Keratinocyte (primary cell): ENCODE measurements at regions not wholly inside any gene's neighbourhood (a gene's known extent, or its start where the extent isn't known, plus 50 kb on each side); places are given as distances from the start of the nearest gene placed in this dataset.
"Not testable (repeated sequence)": the region's sequence is repeated elsewhere in the genome, so short reads cannot be mapped to it uniquely, and the experiment has no call there.

Experiments
- DNase-seq: peaks from one replicate; pipeline ENCODE4 v3.0.0-alpha.2; 2011; ENCODE audit warnings: low read depth, missing footprints, low spot score
- FAIRE-seq: peaks from 2 replicates; lab custom pipeline; 2011; peaks lifted over from hg19 to GRCh38; lab: Jason Lieb, UNC
- H2AFZ ChIP-seq: 2 replicates; pipeline ENCODE4 v1.6.0; 2012; ENCODE audit warnings: low read length, control low read depth, inconsistent platforms; ENCODE audit not compliant: control insufficient read depth
- H3K27ac ChIP-seq: 2 replicates; pipeline ENCODE4 v1.5.1; 2011; ENCODE audit warnings: low read length; ENCODE audit not compliant: control insufficient read depth, insufficient read depth
- H3K27me3 ChIP-seq: 3 replicates; pipeline ENCODE4 v1.6.0; 2011; ENCODE audit warnings: low read length; ENCODE audit not compliant: control insufficient read depth, insufficient read depth; ENCODE audit errors: extremely low read depth
- H3K36me3 ChIP-seq, 2 experiments: 2 replicates in 1 of 2; 3 replicates in 1 of 2; pipeline ENCODE4 v1.5.1; 2011; ENCODE audit warnings: low read length in 2 of 2, mild to moderate bottlenecking in 1 of 2; ENCODE audit not compliant: control insufficient read depth in 2 of 2, insufficient read depth in 2 of 2; ENCODE audit errors: extremely low read depth in 1 of 2
- H3K4me1 ChIP-seq: 3 replicates; pipeline ENCODE4 v1.5.1; 2011; ENCODE audit warnings: low read length; ENCODE audit not compliant: control insufficient read depth, insufficient read depth; ENCODE audit errors: extremely low read depth
- H3K4me2 ChIP-seq: 3 replicates; pipeline ENCODE4 v1.6.0; 2011; ENCODE audit warnings: low read depth, low read length; ENCODE audit not compliant: control insufficient read depth, insufficient read depth; ENCODE audit errors: extremely low read depth
- H3K4me3 ChIP-seq, 3 experiments: fragments of 200-600 bp in 1 of 3; sonication (generic) in 1 of 3; 2 replicates in 2 of 3; 3 replicates in 1 of 3; pipeline ENCODE4 v1.5.1; 2011 to 2016; ENCODE audit warnings: low read length in 3 of 3, mild to moderate bottlenecking in 3 of 3, control low read depth in 2 of 3, inconsistent platforms in 1 of 3, low read depth in 1 of 3, mixed read lengths in 1 of 3, mixed run types in 1 of 3, moderate library complexity in 1 of 3; ENCODE audit not compliant: control insufficient read depth in 2 of 3, insufficient read depth in 2 of 3; ENCODE audit errors: extremely low read depth in 1 of 3
- H3K79me2 ChIP-seq: 2 replicates; pipeline ENCODE4 v1.6.0; 2012; ENCODE audit warnings: low read length; ENCODE audit not compliant: control insufficient read depth, insufficient read depth
- H3K9ac ChIP-seq: 3 replicates; pipeline ENCODE4 v1.6.0; 2011; ENCODE audit warnings: low read length; ENCODE audit not compliant: control insufficient read depth, insufficient read depth; ENCODE audit errors: extremely low read depth
- H3K9me1 ChIP-seq: 3 replicates; pipeline ENCODE4 v1.6.0; 2011; ENCODE audit warnings: low read length; ENCODE audit not compliant: control insufficient read depth, insufficient read depth; ENCODE audit errors: extremely low read depth
- H3K9me3 ChIP-seq: 2 replicates; pipeline ENCODE4 v1.5.1; 2012; ENCODE audit warnings: low read depth, low read length; ENCODE audit not compliant: control insufficient read depth
- H4K20me1 ChIP-seq: 3 replicates; pipeline ENCODE4 v1.6.0; 2011; ENCODE audit warnings: low read length; ENCODE audit not compliant: control insufficient read depth, insufficient read depth; ENCODE audit errors: extremely low read depth
- EZH2 ChIP-seq: IDR thresholded peaks from one replicate; pipeline ENCODE4 v1.6.1; 2012; ENCODE audit warnings: inconsistent platforms, mild to moderate bottlenecking, low read length, moderate library complexity
- dilution Hi-C: fragments of 300-500 bp; cut with MboI; formaldehyde crosslinking; loops from one replicate; pipeline ENCODE4 v1.7.0; 2020; ENCODE audit warnings: low sequenced_read_pairs; ENCODE audit not compliant: extremely low pct_ligation_motif_present
- TF ChIP-seq, protein P1 (sequence below), 3 experiments: IDR thresholded peaks in 1 of 3; conservative IDR thresholded peaks in 1 of 3; optimal IDR thresholded peaks in 1 of 3; 2 replicates in 2 of 3; 3 replicates in 1 of 3; pipeline versions ENCODE3 to v1.5.1; 2011; ENCODE audit warnings: low read length in 3 of 3, mild to moderate bottlenecking in 3 of 3, moderate library complexity in 2 of 3, control low read depth in 1 of 3, inconsistent platforms in 1 of 3; ENCODE audit not compliant: insufficient read depth in 2 of 3; ENCODE audit errors: extremely low read depth in 1 of 3

DNA sequence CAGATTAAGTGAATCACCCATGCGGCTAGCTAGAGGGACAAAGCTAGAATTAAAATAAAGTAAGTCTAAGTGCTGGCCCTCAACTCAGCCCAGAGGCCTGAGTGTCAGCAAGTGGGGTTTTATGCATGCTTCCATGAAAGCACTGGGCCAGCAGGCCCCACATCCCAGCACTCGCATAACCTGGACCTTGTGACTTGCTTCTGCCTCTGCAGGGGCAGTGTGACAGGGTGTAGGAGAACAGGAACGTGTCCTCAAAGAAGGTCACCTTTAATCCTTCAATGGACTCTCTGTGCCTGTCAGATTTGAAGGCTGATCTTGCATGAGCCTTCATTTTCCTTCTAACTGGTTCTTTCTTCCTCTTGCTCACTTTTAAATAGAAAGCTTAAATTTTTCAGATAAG, 183.4 kb downstream of the ALDH8A1 start:
- Histone ChIP-seq H3K4me2 (no peak overlapping the region), H3K4me3 (no peak overlapping the region), H3K4me1 (no peaks in the 10 kb centered on the region), H3K27ac (no peak overlapping the region), H3K9ac (no peak overlapping the region), H4K20me1 (no peaks in the 10 kb centered on the region), H3K9me3 (no peaks in the 10 kb centered on the region), H3K79me2 (no peaks in the 10 kb centered on the region), H3K36me3 (no peaks in the 10 kb centered on the region), H3K9me1 (no peaks in the 10 kb centered on the region), H3K27me3 (no peaks in the 10 kb centered on the region), H2AFZ (no peak overlapping the region)
- no peak for TF ChIP-seq EZH2
- TF ChIP-seq, protein P1, sequence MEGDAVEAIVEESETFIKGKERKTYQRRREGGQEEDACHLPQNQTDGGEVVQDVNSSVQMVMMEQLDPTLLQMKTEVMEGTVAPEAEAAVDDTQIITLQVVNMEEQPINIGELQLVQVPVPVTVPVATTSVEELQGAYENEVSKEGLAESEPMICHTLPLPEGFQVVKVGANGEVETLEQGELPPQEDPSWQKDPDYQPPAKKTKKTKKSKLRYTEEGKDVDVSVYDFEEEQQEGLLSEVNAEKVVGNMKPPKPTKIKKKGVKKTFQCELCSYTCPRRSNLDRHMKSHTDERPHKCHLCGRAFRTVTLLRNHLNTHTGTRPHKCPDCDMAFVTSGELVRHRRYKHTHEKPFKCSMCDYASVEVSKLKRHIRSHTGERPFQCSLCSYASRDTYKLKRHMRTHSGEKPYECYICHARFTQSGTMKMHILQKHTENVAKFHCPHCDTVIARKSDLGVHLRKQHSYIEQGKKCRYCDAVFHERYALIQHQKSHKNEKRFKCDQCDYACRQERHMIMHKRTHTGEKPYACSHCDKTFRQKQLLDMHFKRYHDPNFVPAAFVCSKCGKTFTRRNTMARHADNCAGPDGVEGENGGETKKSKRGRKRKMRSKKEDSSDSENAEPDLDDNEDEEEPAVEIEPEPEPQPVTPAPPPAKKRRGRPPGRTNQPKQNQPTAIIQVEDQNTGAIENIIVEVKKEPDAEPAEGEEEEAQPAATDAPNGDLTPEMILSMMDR (optimal IDR thresholded peaks at IDR 0.05 in 1 of 3, IDR thresholded peaks at IDR 0.05 in 1 of 3, conservative IDR thresholded peaks at IDR 0.05 in 1 of 3; ENCODE audit: extremely low read depth in 1 of 3, insufficient read depth in 2 of 3, low read length in 3 of 3) = no peak
- no peak for FAIRE-seq
- dilution Hi-C loops = no loop called here
- DNase-seq = no peak

DNA sequence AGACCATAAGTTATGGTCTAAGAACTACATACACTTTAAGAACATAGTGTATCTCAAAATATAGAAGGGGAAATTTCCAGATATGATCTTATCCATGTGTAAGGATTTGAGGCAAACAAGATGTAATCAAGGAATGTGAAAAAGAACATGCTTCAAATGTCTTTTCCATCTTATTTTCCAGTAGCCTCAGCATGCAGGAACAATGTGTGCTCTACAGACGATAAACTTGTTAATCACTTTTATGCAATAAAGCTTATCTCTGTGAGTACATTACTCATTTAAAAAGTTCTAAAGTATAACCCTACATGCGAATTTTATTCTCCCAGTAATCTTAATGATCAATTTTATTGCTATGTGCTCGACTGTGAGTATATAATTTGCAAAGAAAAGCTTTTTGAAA, 185.2 kb downstream of the ALDH8A1 start:
- Histone ChIP-seq H3K79me2 (no peaks in the 10 kb centered on the region), H3K4me2 (no peak overlapping the region), H3K27ac (no peak overlapping the region), H2AFZ (no peak overlapping the region), H3K9ac (no peak overlapping the region), H3K4me1 (no peaks in the 10 kb centered on the region), H3K27me3 (no peaks in the 10 kb centered on the region), H4K20me1 (no peaks in the 10 kb centered on the region), H3K9me3 (no peaks in the 10 kb centered on the region), H3K36me3 (no peaks in the 10 kb centered on the region), H3K9me1 (no peaks in the 10 kb centered on the region), H3K4me3 (no peak overlapping the region)
- dilution Hi-C loops = no loop called here
- no peak for TF ChIP-seq EZH2
- TF ChIP-seq, protein P1 (optimal IDR thresholded peaks at IDR 0.05 in 1 of 3, IDR thresholded peaks at IDR 0.05 in 1 of 3, conservative IDR thresholded peaks at IDR 0.05 in 1 of 3; ENCODE audit: extremely low read depth in 1 of 3, insufficient read depth in 2 of 3, low read length in 3 of 3) = no peak
- no peak for DNase-seq
- FAIRE-seq = no peak

DNA sequence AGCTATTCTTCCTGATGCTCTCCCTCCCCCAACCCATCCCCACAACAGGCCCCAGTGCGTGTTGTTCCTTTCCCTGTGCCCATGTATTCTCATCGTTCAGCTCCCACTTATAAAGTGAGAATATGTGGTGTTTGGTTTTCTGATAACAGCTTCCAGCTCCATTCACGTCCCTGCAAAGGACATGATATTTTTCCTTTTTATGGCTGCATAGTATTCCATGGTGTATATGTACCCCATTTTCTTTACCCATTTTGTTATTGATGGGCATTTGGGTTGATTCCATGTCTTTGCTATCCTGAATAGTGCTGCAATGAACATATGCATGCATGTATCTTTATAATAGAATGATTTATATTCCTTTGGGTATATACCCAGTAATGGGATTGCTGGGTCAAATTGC, 186.3 kb downstream of the ALDH8A1 start:
- dilution Hi-C loops, H3K9ac ChIP-seq, FAIRE-seq: not testable (repeated sequence)

More for the DNA sequence above, 186.3 kb downstream of the ALDH8A1 start:
- H3K27ac ChIP-seq, H3K9me3 ChIP-seq, H4K20me1 ChIP-seq, H3K79me2 ChIP-seq, DNase-seq, H3K27me3 ChIP-seq, H3K36me3 ChIP-seq, H2AFZ ChIP-seq, H3K4me3 ChIP-seq, H3K9me1 ChIP-seq, H3K4me1 ChIP-seq, H3K4me2 ChIP-seq: not testable (repeated sequence)
